ENCODE measurements at regions not wholly inside any gene's neighbourhood (a gene's known extent, or its start where the extent isn't known, plus 50 kb on each side); places are given as distances from the start of the nearest gene placed in this dataset.

GRCh38 chr2:75870651-75871137, 160.0 kb upstream of the GCFC2 start:
- no peak for TF ChIP-seq CTCF (IDR thresholded peaks at IDR 0.05)

- no peak for TF ChIP-seq CTCF (IDR thresholded peaks at IDR 0.05)
Measured at GRCh38 chr2:75870133-75870532, 159.4 kb upstream of the GCFC2 start.

- no peak for TF ChIP-seq CTCF (IDR thresholded peaks at IDR 0.05)
Measured at GRCh38 chr2:75865702-75866101, 155.0 kb upstream of the GCFC2 start.

GRCh38 chr2:75865083-75865482, 154.4 kb upstream of the GCFC2 start:
- no peak for TF ChIP-seq CTCF (IDR thresholded peaks at IDR 0.05)

GRCh38 chr2:75862547-75862946, 151.8 kb upstream of the GCFC2 start:
- no peak for TF ChIP-seq CTCF (IDR thresholded peaks at IDR 0.05)

- TF ChIP-seq CTCF (IDR thresholded peaks at IDR 0.05): no peak
Measured at GRCh38 chr2:75853436-75853835, 142.7 kb upstream of the GCFC2 start.

GRCh38 chr2:75852639-75853038, 141.9 kb upstream of the GCFC2 start:
- TF ChIP-seq CTCF (IDR thresholded peaks at IDR 0.05): no peak

GRCh38 chr2:75846683-75847190, 136.0 kb upstream of the GCFC2 start:
- TF ChIP-seq CTCF (IDR thresholded peaks at IDR 0.05): no peak
